ENCODE measurements at regions not wholly inside any gene's neighbourhood (a gene's known extent, or its start where the extent isn't known, plus 50 kb on each side); places are given as distances from the start of the nearest gene placed in this dataset.

DNA sequence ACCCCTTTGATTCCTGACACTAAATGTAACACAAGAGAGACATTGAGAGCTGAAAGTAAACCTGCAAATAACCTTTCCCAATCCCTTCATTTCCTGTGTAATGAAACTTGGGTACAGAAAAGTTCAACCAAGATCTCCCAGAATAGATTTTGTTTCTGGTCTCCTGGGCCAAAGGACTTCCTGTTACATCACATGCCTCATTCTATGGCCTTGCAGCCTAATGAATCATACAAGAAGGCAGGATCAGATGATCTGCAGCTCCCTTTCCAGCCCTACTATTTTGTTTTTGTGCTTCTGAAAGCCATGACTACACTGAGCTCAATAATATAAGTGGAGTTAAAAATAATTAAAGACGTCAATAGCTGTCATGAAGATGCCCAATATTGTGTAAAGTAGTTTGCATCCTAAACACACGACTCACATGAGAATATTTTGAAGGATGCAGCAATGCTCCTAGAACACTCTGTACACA is 73.4 kb upstream of the NOX3 start:
- peak; percentile 80 for DNase-seq (ENCODE audit: low read depth)
- TF ChIP-seq, protein P1, sequence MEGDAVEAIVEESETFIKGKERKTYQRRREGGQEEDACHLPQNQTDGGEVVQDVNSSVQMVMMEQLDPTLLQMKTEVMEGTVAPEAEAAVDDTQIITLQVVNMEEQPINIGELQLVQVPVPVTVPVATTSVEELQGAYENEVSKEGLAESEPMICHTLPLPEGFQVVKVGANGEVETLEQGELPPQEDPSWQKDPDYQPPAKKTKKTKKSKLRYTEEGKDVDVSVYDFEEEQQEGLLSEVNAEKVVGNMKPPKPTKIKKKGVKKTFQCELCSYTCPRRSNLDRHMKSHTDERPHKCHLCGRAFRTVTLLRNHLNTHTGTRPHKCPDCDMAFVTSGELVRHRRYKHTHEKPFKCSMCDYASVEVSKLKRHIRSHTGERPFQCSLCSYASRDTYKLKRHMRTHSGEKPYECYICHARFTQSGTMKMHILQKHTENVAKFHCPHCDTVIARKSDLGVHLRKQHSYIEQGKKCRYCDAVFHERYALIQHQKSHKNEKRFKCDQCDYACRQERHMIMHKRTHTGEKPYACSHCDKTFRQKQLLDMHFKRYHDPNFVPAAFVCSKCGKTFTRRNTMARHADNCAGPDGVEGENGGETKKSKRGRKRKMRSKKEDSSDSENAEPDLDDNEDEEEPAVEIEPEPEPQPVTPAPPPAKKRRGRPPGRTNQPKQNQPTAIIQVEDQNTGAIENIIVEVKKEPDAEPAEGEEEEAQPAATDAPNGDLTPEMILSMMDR (IDR thresholded peaks at IDR 0.05; ENCODE audit: insufficient read depth, low read depth, low read length, missing control alignments): no peak
- no peak overlapping the region for H3K4me3 ChIP-seq (ENCODE audit: low read length)

DNA sequence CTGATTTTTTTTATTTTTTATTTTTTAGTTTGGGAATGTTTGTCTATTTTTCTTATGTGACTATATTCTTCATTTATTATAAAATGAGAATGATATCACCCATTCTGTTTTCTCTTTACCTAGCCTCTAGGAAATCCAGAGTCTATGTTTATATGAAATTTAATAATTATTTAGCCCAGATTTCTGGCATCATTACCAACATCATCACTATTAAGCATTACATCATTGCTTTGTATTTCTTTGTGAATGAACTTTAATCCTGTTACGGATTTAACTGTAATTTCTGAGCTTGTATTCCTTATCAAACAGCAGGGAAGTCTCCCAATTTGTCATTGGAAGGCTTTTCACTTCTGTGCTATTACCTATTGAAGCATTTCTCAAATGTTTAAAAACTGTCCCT is 72.7 kb upstream of the NOX3 start:
- no peak for DNase-seq (ENCODE audit: low read depth)
- TF ChIP-seq, protein P1 (IDR thresholded peaks at IDR 0.05; ENCODE audit: insufficient read depth, low read depth, low read length, missing control alignments): no peak
- H3K4me3 ChIP-seq (ENCODE audit: low read length): no peak overlapping the region

DNA sequence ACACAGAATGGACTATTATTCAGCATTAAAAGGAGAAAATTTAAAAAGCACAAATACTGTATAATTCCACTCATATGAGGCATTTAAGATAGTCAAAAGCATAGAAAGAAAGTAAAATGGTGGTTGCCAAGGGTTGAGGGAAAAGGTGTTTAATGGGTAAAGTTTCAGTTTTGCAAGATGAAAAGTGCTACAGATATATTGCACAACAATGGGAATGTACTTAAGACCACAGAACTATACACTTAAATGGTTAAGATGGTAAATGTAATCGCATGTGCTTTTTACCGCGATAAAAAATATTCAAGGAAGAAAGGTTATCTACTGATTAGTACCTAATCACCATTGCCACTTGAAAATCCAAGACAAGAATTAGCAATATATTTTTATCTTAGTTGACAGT is 71.8 kb upstream of the NOX3 start:
- TF ChIP-seq, protein P1 (IDR thresholded peaks at IDR 0.05; ENCODE audit: insufficient read depth, low read depth, low read length, missing control alignments): no peak
- no peak overlapping the region for H3K4me3 ChIP-seq (ENCODE audit: low read length)
- no peak for DNase-seq (ENCODE audit: low read depth)

DNA sequence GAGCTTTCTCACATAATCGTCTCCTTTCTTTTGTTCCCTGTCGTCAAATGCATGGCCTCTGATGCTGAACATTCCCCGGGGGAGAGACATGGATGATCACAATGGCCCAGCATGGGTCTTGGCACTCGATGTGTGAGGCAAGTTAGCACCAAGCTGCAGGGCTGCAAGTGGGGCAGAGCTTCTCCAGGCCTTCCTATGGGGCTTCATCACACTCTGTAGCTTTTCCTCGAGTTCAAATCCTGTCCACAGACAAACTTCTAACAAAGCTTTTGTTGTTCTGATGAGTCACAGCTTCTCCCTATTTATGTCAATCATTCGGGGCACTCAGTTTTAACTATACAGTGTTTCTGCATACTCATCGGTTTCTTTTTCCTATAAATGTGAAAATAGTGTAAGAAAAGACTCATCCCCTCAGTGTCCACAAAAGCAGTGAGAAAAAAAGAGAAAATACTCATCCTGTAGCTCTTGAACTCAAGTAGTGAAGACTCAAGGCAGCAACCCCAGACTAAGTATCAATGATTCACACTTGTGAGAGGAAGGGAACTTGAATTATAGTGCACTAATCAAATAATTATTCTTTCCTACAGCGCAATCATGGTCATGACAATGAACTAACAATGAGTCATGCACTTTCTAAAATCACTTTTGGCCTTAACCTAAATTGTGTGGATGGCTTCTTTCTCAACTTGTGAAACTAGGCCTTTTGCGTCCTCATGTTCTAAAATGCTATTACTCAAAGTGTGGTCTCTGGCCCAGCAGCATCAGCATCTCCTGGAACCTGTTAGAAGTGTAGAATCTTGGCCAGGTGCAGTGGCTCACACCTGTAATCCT is 68.4 kb upstream of the NOX3 start:
- H3K4me3 ChIP-seq (ENCODE audit: low read length): no peak overlapping the region
- TF ChIP-seq, protein P1 (IDR thresholded peaks at IDR 0.05; ENCODE audit: insufficient read depth, low read depth, low read length, missing control alignments): no peak
- peak; percentile 70 for DNase-seq (ENCODE audit: low read depth)

DNA sequence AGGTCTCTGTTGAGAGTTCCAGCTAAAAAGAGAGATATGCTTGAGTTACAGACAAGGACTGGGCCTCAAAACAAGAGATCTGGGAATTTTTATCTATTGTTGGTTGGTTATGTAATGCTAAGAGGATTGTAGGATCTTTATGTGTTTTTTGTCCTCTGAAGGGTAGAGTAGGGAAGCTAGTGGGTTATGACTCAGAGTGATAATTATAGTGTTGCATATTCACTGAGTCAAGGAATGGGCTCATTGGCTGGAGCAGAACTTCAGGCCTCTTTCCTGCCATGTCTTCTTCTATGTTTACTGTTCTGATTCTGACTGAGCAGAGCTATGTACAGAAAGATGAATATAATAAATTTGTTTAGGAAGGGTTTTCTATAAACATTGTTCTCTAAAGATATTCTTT is 66.1 kb upstream of the NOX3 start:
- TF ChIP-seq, protein P1 (IDR thresholded peaks at IDR 0.05; ENCODE audit: insufficient read depth, low read depth, low read length, missing control alignments): no peak
- peak; percentile 46 for DNase-seq (ENCODE audit: low read depth)
- H3K4me3 ChIP-seq (ENCODE audit: low read length): no peak overlapping the region

DNA sequence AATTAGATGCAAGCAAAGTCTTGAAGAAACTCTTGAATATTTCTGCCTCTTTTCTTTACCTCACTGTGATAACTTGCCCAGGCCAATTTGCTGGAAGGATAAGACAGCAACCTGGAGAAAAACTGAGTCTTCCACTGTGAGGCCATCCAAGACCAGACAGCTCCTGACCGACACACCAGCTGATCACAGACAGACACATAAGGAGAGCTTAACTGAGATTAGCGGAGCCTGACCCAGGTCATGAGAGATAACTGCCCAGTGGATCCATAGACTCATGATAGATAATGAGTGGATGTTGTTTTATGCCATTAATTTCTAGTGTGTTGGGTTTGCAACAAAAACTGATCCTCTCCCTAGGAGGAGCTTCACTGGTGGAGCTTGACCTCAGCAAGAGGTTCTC is 64.4 kb upstream of the NOX3 start:
- no peak for DNase-seq (ENCODE audit: low read depth)
- TF ChIP-seq, protein P1 (IDR thresholded peaks at IDR 0.05; ENCODE audit: insufficient read depth, low read depth, low read length, missing control alignments): no peak
- H3K4me3 ChIP-seq (ENCODE audit: low read length): no peak overlapping the region
